Iris pigment epithelial cell (primary cell): ENCODE measurements at regions not wholly inside any gene's neighbourhood (a gene's known extent, or its start where the extent isn't known, plus 50 kb on each side); places are given as distances from the start of the nearest gene placed in this dataset.
"Not testable (repeated sequence)": the region's sequence is repeated elsewhere in the genome, so short reads cannot be mapped to it uniquely, and the experiment has no call there.

Experiments
- DNase-seq: peaks from one replicate; pipeline ENCODE4 v3.0.0-alpha.2; 2011; ENCODE audit warnings: low read depth

DNA sequence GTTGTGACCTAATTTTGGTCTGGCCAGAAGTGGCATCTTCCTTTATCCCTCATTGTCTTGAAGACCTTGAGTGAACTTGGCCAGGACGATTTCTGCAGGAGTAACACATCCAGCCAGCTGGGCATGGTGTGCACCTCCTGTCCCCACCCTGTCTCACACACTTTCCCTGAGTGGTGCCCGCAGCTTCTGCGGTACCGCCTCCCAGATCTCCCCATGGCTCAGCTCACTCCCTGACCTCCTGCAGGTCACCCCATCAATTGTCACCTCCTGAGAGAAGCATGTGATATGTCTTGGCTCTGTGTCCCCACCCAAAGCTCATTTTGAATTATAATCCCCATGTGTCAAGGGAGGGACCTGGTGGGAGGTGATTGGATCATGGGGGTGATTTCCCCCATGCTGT is 50.2 kb upstream of the TP53I11 start:
- DNase-seq: no peak

- DNase-seq: no peak
Measured at GRCh38 chr11:45001466-45002165, 50.9 kb upstream of the TP53I11 start.

- DNase-seq: no peak
Measured at GRCh38 chr11:45005106-45005505, 54.4 kb upstream of the TP53I11 start.

- DNase-seq: no peak
Measured at GRCh38 chr11:45007011-45007410, 56.3 kb upstream of the TP53I11 start.

GRCh38 chr11:45015983-45016382 is 65.3 kb upstream of the TP53I11 start:
- not testable (repeated sequence) for DNase-seq

GRCh38 chr11:45016446-45016845 is 65.8 kb upstream of the TP53I11 start:
- DNase-seq: not testable (repeated sequence)

GRCh38 chr11:45017329-45017728 is 66.6 kb upstream of the TP53I11 start:
- DNase-seq: no peak

GRCh38 chr11:45021001-45021400 is 70.3 kb upstream of the TP53I11 start:
- no peak for DNase-seq

- DNase-seq: peak; percentile 7
Measured at GRCh38 chr11:45021692-45022141, 71.0 kb upstream of the TP53I11 start.

DNA sequence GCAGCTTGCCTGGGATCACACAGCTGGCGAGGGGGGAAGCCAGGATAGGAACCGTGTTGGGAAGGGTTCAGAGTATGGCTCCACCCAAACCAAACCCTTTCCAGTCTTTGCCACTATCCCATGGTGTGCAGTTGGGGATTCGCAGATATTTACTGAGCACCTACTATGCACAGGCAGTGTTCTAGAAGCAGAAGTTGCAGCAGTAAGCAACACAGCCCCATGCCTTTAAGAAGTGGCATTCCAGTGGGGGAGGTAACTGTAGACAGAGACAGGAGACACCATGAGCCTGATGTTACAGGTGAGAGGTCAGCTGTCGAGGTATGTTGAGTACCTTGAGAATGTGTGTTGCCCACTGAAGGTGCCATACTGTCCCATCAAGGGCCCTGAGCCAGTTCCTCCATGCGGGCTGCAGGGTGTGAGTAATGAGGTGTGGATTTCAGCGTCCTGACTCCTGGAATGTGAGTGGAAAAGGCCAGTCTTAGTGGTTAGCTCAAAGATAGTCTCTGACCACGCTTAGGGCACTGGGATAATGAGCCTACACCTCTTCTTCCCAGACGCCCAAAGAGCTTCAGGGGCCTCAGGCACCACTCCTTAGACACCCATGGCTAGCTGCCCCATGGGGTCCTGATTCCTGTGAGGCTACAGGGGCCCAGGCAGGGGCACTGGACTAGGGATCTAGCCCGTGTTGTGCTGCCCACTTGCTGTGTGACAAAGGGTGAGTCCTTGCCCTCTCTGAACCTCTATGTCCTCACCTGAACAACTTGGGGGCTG is 71.8 kb upstream of the TP53I11 start:
- peak; percentile 14 for DNase-seq

DNA sequence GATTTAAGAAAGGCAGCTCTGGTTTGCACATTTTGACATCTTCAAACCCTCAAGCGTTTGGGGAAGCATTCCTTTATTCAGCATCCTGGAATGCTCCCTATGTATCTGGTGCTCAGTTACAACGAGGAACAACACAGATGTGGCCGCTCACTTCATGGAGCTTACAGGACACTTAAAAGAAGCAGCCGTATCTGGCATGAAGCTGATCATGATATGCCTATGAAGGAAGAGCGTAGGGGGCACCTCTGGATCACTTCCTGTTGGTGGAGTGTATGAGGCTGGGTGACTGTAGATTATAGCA is 72.3 kb upstream of the TP53I11 start:
- DNase-seq: no peak

DNA sequence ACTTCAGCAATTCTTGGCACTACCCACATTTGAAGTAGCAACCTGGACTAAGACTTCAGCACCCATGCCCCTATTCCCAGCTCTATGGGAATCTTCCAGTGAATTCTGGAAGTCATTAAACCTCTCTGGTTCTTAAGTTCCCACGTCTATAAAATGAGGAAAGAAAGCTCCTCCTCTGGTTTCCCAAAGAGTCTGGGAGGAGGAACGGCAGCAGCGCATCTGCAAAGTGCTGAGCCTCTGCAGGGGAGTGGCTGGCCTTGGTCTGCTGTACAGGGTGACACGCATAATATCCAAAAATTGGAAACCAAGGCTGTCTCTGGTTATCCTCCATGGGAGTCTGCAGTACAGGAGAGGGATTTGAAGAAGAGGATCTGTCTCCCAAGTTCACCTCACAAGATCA is 73.6 kb upstream of the TP53I11 start:
- DNase-seq: no peak

DNA sequence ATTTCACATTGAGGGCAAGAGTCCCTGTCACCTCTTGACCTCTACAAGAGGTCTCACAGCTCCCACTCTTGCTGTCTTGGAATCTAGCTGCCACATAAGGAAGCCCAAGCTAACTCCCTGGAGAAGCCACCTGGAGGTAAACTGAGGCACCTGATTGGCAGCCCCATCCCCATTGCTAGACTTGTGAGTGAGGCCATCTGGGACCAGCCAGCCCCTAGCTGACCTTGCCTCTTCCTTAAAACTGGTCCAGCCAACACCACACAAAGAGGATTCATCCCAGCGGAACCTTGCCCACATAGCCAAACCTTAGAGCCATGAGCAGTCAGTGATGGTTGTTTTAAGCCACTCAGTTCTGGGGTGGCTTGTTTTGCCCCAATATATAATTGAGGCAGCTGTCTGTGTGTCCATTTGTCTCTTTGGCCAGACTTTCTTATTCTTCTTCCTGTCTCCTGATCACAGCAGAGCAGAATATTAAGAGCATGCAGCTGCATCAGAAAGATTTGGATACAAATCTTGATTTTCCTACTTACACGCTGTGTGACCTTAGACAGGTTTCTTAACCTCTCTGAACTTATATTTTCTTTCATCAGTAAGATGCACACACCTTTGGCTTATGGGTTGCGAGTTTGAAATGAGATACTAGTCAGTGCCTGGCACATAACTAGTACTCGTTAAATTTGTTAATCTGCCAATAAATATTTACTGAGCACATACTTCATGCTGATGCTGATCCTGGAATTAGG is 74.3 kb upstream of the TP53I11 start:
- DNase-seq: no peak

- peak; percentile 50 for DNase-seq
Measured at GRCh38 chr11:45025716-45026492, 75.2 kb upstream of the TP53I11 start.

DNA sequence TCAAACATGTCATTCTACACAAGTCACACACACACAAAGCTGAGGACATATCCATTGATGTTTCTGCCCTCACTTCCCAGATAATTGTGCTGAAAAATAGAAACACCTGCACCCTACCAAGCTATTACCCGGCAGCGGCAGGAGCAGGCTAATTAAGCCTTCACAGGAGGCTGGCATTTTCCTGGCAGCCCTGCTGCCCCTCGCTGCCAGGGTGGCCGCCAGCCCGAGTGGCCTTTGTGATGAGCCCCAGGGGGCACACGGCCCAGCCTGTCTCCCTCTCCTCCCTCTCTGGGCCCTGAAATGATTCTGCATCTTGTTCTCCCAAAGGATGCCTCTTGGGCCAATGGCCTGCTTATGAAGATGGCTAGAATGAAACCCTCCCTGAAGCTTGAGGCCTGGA is 76.2 kb upstream of the TP53I11 start:
- no peak for DNase-seq

DNA sequence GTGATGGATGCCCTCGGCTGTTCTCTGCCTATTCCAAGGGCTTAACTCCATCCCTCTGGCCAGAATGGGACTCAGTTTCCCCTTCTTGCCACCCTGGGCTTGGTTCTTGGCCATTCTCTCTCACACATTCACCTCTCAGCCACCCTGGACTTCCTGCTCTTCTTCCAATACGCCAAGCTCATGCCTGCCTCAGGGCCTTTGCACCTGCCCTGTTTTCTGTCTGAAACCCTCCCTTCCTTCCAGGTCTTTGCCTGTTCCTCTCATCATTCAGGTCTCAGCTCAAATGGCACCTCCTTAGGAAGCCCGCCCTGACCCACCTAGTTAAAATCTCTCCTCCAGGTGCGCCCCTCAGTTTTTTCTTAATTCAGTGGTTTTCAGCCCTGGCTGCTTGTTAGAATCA is 76.6 kb upstream of the TP53I11 start:
- no peak for DNase-seq

DNA sequence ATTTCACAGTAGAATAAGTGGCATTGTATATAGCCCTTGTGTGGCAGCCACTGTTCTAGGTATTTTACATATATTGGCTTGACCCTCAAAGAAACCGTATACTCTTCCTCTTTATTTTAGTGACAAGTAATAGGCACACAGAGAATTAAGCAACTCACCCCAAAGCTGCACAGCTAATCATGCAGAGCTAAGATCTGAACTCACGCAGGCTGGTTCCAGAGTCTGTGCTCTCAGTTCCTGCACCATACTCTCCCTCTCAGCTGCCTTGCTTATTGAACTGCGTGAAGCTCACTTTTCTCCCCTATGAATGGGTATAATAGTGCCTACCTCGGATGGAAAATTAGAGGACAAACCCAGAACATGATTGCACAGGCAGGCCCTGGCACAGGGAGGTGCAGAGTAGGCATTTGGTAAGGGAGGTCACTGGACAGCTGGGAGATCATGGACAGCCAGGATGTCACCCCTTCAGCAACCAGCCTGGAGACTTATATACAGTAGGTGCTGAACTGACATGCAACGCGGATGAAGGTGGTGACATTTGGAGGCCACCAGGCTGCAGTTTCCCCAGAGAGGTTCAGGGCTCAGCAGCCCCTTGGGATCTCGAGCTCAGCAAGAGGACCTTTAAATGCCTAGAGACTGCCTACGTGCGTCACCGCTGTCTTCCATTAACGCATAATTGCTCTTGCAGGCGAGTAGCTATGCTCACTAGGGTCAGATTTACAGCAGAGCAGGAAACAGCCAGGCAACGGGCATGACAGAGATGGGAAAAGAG is 78.4 kb upstream of the TP53I11 start:
- no peak for DNase-seq

GRCh38 chr11:45030778-45031177 is 80.1 kb upstream of the TP53I11 start:
- DNase-seq: no peak

DNA sequence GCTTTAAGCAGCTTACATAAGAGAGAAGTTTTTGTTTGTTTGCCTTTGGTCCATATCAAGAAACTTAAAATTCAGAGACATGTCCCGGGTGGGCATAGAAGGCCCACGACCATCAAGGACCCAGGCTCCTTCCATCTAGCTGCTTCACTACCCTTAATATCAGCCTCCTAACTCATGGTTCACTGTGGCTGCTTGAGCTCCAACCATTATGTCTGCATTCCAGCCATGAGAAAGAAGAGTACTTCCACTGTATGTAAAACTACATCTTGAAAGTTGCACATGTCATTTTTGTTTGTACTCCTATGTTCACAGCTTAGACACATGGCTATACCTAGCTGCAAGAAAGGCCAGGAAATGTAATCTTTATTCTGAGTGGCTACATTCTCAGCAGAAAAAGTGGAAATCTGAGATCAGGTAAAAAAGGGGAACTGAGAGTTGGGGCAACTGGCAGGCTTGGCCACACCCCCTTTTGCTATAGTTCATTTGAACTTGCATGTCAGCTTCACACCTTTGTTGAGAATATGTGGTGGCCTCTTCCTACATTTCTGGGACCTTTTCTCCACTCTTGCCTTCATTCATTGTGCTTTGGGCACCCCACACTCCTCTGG is 81.3 kb upstream of the TP53I11 start:
- DNase-seq: no peak

- DNase-seq: no peak
Measured at GRCh38 chr11:45035413-45035812, 84.7 kb upstream of the TP53I11 start.

- DNase-seq: no peak
Measured at GRCh38 chr11:45036010-45036409, 85.3 kb upstream of the TP53I11 start.
